OCI-LY3 (cell line): ENCODE measurements at regions not wholly inside any gene's neighbourhood (a gene's known extent, or its start where the extent isn't known, plus 50 kb on each side); places are given as distances from the start of the nearest gene placed in this dataset.

Experiments used
- CTCF ChIP-seq: fragments of 200-600, 300-600 bp; sonication (generic); IDR thresholded peaks from 2 replicates; pipeline ENCODE4 v1.5.1; 2014; ENCODE audit warnings: antibody characterized with exemption, low read length, low read depth
- EZH2phosphoT487 ChIP-seq: fragments of 200-600 bp; shearing (Covaris generic); IDR thresholded peaks from 2 replicates; pipeline ENCODE4 v1.6.1; 2018; ENCODE audit warnings: antibody characterized with exemption, mixed run types, low read depth

- TF ChIP-seq CTCF (no peak), EZH2phosphoT487 (no peak)
Measured at GRCh38 chr17:34740565-34741520, 161.5 kb downstream of the TMEM132E start.
